SK-N-MC (cell line): ENCODE measurements at regions not wholly inside any gene's neighbourhood (a gene's known extent, or its start where the extent isn't known, plus 50 kb on each side); places are given as distances from the start of the nearest gene placed in this dataset.

Experiments used
- DNase-seq: peaks from one replicate; pipeline ENCODE4 v3.0.0-alpha.2; 2011; ENCODE audit warnings: low read depth, low spot score
- H3K27ac ChIP-seq: fragments of 200-600 bp; sonication (generic); 2 replicates; pipeline ENCODE4 v1.5.1; 2016; ENCODE audit warnings: mixed run types
- H3K36me3 ChIP-seq: fragments of 200-600 bp; sonication (generic); 2 replicates; pipeline ENCODE4 v1.6.1; 2017; ENCODE audit warnings: antibody characterized with exemption, low read length, mixed read lengths; ENCODE audit not compliant: insufficient read depth
- H3K4me3 ChIP-seq: fragments of 200-600 bp; sonication (generic); 2 replicates; pipeline ENCODE4 v1.5.1; 2016
- H3K9ac ChIP-seq: fragments of 200-600 bp; sonication (generic); 2 replicates; pipeline ENCODE4 v1.8.0; 2017; ENCODE audit warnings: mixed run types, mixed read lengths; ENCODE audit not compliant: insufficient read length
- H3K9me3 ChIP-seq: fragments of 200-600 bp; sonication (generic); 2 replicates; pipeline ENCODE4 v1.6.1; 2017; ENCODE audit warnings: low read depth, mild to moderate bottlenecking, antibody characterized with exemption, low read length, moderate library complexity, mixed read lengths
- EZH2 ChIP-seq: fragments of 200-600 bp; sonication (generic); IDR thresholded peaks from one replicate; pipeline ENCODE4 v1.6.1; 2017; ENCODE audit warnings: antibody characterized with exemption
- FOXP2 ChIP-seq: optimal IDR thresholded peaks from 2 replicates; pipeline ENCODE3; 2011; ENCODE audit warnings: mild to moderate bottlenecking, moderate library complexity; ENCODE audit not compliant: insufficient read depth; ENCODE audit errors: extremely low read length, control extremely low read depth
- POLR2AphosphoS5 ChIP-seq: IDR thresholded peaks from 2 replicates; pipeline ENCODE4 v1.6.1; 2012; ENCODE audit warnings: mild to moderate bottlenecking, low read depth, low read length, borderline replicate concordance

DNA sequence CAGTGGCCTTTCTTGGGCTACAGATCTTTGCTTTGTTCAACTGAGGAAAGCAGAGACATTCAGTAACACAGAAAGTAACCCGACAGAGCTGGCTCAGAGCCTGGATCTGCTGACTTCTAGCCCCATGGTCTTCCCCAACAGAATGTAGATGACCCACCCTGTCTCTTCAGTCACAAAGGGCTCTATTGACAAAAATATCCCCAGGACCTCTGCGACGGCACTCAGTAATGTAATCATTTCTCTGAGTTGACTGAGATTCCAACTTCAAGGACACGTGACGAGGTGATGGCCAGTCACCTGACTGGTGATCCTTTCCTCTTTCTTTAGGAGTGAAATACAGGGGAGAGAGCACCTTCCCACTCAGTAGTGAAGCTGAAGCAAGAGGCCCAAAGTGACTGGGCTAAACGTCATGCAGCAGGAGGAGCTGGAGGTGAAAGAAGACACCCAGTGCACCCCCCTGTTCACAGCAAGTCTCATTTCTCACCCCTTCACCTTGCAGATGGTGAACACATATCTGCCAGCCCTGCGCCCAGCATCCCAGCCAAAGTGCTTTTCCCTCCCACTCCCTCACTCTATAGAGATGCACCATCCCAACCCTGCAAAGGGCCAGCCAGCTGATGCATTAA, 179.2 kb upstream of the EGLN3 start:
- Histone ChIP-seq H3K27ac (no peak overlapping the region), H3K4me3 (no peak overlapping the region), H3K9ac (no peak overlapping the region), H3K9me3 (no peaks in the 10 kb centered on the region), H3K36me3 (no peaks in the 10 kb centered on the region)
- DNase-seq: no peak
- TF ChIP-seq POLR2AphosphoS5 (no peak), EZH2 (no peak), FOXP2 (no peak)

DNA sequence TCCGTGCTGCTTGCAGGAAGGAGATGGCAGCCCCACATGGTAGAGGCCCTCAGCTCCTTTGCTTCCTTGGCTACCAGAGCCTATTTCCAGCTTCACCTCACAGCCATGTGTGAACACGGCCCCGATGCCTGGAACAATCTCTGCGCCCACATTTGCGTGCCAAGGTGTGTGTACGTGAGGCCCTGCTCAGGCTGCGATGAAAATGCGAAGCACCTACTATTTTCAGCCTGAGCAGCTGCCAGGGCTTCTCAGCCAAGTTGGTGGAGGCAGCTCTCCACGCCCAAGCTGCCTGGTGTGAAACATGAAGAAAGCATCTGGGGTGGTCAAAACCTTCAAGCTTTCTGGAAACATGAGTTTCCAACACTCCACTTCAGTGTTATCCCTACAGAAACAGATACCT, 177.8 kb upstream of the EGLN3 start:
- Histone ChIP-seq H3K4me3 (no peak overlapping the region), H3K9me3 (no peaks in the 10 kb centered on the region), H3K9ac (no peak overlapping the region), H3K27ac (no peak overlapping the region), H3K36me3 (no peaks in the 10 kb centered on the region)
- no peak for DNase-seq
- TF ChIP-seq POLR2AphosphoS5 (no peak), EZH2 (no peak), FOXP2 (no peak)

DNA sequence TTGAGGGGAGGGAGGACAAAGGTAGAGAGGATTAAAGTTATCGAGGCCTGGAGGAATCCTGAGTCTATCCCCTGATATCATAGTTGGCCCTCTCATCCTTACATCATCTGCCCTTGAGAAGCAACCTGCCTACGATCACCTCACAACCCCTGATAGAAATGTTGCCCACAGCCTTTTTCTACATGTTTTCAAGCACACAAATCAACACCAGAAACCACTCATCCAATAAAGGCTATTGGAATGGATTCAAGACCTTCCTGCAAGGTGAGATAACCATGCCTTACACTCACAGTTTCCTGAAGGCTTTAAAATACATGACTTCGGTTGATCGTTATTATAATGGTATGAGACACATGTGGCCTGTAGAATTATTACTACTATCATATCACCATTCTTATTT, 175.7 kb upstream of the EGLN3 start:
- Histone ChIP-seq H3K9me3 (no peaks in the 10 kb centered on the region), H3K27ac (no peak overlapping the region), H3K9ac (no peak overlapping the region), H3K4me3 (no peak overlapping the region), H3K36me3 (no peaks in the 10 kb centered on the region)
- no peak for DNase-seq
- TF ChIP-seq POLR2AphosphoS5 (no peak), FOXP2 (no peak), EZH2 (no peak)

DNA sequence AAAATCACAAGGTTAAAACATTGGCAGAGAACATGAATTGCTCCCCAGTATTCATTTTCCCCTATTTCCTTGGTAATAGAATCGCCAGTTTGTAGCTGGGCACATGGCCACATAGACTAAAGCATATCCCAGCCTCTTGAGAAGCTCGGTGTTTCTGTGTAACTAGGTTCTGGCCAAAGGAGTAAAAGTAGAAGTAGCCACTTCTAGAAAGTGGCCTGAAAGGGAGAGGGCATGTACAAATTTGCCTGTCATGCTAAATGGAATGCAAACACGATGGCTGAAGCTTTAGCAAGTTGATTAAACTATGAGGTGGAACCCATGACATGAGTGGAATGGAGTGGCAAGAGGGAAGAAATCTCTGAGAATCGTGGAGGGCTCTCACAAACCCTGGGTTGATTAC, 173.7 kb upstream of the EGLN3 start:
- DNase-seq: no peak
- Histone ChIP-seq H3K9me3 (no peaks in the 10 kb centered on the region), H3K27ac (no peak overlapping the region), H3K4me3 (no peak overlapping the region), H3K9ac (no peak overlapping the region), H3K36me3 (no peaks in the 10 kb centered on the region)
- TF ChIP-seq POLR2AphosphoS5: no peak
- no peak for TF ChIP-seq EZH2
- no peak for TF ChIP-seq FOXP2

DNA sequence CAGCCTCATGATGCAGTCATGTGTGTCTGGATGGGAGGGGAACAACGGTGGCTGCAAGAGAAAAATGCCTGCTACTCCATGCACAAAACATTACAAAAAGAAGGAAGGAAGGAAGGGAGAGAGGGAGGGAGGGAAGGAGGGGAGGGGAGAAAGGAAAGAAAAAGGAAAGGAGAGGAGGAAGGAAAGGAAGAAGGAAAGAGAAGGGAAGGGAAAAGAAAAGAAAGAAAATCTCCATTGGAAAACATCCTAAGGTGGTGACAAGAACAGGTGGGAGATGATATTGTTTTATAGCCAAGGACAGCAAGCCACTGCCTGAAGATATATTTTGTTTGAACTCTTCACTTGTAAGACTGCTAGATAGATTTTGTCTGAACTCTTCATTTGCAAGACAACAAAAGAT, 171.8 kb upstream of the EGLN3 start:
- TF ChIP-seq EZH2: no peak
- TF ChIP-seq POLR2AphosphoS5: no peak
- no peak for TF ChIP-seq FOXP2
- Histone ChIP-seq H3K27ac (no peak overlapping the region), H3K4me3 (no peak overlapping the region), H3K36me3 (no peaks in the 10 kb centered on the region), H3K9ac (no peak overlapping the region), H3K9me3 (no peaks in the 10 kb centered on the region)
- no peak for DNase-seq

DNA sequence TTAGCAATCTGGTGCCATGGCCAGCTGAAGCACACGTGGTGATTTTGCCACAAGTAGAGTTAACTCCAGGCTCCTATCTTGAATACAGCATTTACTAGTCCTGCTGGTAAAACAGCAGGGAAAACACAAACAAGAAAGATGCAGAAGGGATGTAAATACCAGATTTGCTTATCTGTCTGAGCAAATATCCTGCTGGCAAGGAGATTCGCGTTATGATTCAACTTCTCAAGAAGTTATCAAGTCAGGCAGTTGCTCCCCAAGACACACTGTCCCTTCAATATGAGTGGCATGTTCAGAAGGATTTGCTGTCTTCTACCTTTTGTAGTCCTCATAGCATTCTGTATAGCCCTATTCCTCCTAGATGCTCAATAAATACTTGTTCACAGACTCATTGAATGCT, 171.2 kb upstream of the EGLN3 start:
- TF ChIP-seq EZH2 (no peak), POLR2AphosphoS5 (no peak), FOXP2 (no peak)
- no peaks in the 10 kb centered on the region for H3K9me3 ChIP-seq
- no peak overlapping the region for H3K27ac ChIP-seq
- H3K36me3 ChIP-seq: no peaks in the 10 kb centered on the region
- DNase-seq: no peak
- no peak overlapping the region for H3K4me3 ChIP-seq
- H3K9ac ChIP-seq: no peak overlapping the region

DNA sequence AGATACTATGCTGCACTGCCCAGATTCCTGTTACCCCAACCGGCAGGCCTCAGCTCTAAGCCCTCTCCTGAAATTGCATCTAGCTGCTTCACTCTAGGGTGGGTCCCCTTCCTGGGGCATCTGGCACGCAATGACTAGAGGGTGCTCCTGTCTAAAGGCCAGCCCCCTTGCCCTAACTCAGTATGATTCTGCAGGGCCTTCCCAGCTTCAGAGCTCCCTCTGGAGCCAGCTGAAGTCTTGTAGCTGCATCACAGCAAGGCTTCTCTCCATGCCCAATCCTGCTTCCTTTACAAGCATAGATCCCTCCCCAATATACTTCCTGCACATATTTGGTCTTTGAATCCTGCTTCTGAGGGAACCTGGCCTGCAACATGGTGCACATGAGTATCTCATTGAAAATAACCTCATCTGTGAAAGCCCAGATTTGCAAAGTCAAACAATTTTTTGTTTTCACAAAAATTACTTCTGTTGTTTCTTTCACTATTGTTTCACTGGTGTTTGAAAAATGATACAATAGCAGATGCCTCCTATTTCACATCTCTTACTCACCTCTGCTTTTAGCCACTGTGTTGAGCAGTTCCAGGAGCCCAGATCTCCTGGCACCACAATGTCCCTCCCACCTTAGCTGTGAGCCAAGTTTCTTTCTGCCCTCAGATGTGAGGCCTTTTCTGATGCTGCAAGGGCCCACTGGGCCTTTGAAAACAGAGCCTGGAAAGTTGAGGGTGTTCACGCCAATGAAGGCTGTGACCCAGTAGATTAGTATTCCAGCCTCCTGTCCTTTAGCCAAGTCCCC, 169.5 kb upstream of the EGLN3 start:
- Histone ChIP-seq H3K9me3 (no peaks in the 10 kb centered on the region), H3K36me3 (no peaks in the 10 kb centered on the region), H3K27ac (no peak overlapping the region), H3K4me3 (no peak overlapping the region), H3K9ac (no peak overlapping the region)
- no peak for DNase-seq
- TF ChIP-seq FOXP2 (no peak), POLR2AphosphoS5 (no peak), EZH2 (no peak)

DNA sequence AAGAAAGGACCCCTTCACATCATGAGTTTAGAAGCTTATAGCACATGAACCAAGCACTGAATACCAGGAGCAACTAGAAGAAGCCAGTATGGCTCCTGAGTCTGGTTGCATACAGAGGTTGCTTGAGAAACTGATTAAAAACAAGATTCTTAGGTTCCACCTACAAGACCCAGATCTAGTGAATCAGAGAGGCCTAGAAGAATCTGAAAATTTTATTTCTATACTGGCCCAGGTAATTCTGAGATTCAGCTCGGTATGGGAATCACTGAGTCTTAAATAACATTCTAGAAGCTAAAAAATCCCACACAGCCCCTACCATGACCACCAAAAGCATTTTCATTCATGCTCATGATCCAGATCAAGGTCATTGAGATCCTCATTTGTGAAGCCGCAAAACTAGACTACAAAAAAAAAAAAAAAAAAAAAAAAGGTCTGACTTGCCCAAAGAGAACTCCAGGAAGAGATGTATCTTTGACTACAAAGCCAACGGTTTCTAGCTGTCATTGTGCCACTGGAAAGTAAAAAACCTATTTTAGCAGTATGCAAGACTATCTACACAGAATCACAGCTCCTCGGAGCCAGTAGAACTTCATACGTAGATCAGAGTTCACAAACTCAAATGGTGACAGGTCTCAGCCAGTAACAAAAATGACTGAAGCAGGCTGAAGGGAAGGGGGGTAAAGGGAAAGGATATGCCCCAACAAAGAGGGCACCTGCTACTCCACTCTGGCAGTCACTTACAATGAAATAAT, 168.4 kb upstream of the EGLN3 start:
- TF ChIP-seq EZH2 (no peak), POLR2AphosphoS5 (no peak), FOXP2 (no peak)
- DNase-seq: no peak

More for the DNA sequence above, 168.4 kb upstream of the EGLN3 start:
- Histone ChIP-seq H3K36me3 (no peaks in the 10 kb centered on the region), H3K27ac (no peak overlapping the region), H3K9me3 (no peaks in the 10 kb centered on the region), H3K9ac (no peak overlapping the region), H3K4me3 (no peak overlapping the region)
